ENCODE measurements at regions not wholly inside any gene's neighbourhood (a gene's known extent, or its start where the extent isn't known, plus 50 kb on each side); places are given as distances from the start of the nearest gene placed in this dataset.
A peak's percentile ranks its signal among the peaks of the same experiment; 100 is the strongest.

- no peak overlapping the region for H2AFZ ChIP-seq
- no peaks in the 10 kb centered on the region for H3K9me2 ChIP-seq (ENCODE audit: insufficient read depth)
- intact Hi-C loops (cut with micrococcal nuclease; ENCODE audit: unreplicated experiment) = no loop called here
- H3K27ac ChIP-seq = no peak overlapping the region
- CTCF ChIA-PET = no interaction called here
- H3K4me2 ChIP-seq = no peak overlapping the region
- TF ChIP-seq CTCF (conservative IDR thresholded peaks at IDR 0.05) = no peak
- no peak for TF ChIP-seq EZH2 (IDR thresholded peaks at IDR 0.05; ENCODE audit: low read depth)
- H3K4me1 ChIP-seq (replicated peaks; ENCODE audit: insufficient read depth) = peaks cover 3% of the 10 kb centered on the region; the same call in 1 of the 2 replicates
- H4K20me1 ChIP-seq (ENCODE audit: insufficient read depth) = no peaks in the 10 kb centered on the region
- no peaks in the 10 kb centered on the region for H3K27me3 ChIP-seq (ENCODE audit: insufficient read depth, low read depth)
- no TSS peak for BruUV-seq (replicated peaks)
- no peaks in the 10 kb centered on the region for H3F3A ChIP-seq (ENCODE audit: insufficient read depth, low read depth)
- H3K79me2 ChIP-seq (ENCODE audit: low read depth) = no peaks in the 10 kb centered on the region
- H3K9me3 ChIP-seq (ENCODE audit: insufficient read depth, low read depth) = no peaks in the 10 kb centered on the region
- no peak overlapping the region for H3K4me3 ChIP-seq
- no peaks in the 10 kb centered on the region for H3K36me3 ChIP-seq (ENCODE audit: low read depth)
- POLR2A ChIA-PET (ENCODE audit: unreplicated experiment) = no interaction called here
- DNase-seq = no peak
Measured at GRCh38 chr3:59372346-59372745, 322.5 kb upstream of the CFAP20DC start.

DNA sequence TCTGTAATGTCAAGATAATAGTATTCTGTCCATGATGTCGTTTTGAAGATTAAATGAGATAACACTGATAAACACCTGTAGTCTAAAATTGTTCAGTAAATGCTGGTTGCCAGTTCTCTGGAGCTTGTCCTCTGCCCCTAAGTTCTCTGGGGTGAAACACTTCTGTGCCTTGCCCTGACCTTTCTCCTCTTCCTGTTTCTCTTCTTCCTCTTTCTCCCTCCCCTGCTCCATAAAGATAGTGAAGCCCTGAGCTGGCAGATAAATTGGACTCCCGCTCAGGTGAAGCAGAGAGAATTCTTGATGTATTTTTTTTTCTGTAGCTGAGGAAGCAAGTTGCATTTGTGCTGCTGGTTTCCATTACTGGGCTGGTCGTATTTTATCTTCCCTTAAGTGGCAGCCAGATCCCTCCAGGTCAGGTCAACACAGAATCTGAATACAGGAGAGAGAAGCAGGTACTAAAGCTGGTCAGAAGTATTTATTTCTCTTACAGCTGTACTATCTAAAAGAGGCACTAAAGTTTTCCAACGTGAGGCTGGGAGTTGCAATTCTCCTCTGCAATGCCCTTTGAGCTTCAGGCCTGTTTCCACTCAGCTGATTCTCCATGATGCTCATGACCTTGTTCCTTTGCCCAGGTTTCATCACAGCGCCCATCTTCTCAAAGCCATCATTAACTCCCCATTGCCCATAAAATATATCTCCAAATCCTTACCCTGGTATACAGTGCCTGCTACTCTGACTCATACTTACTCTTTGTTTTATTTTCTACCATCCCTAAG lies 319.3 kb upstream of the CFAP20DC start:
- ChIA-PET CTCF (no interaction called here), POLR2A (ENCODE audit: unreplicated experiment) (no interaction called here)
- no peak for DNase-seq
- no peak overlapping the region for H2AFZ ChIP-seq
- BruUV-seq (replicated peaks) = no TSS peak
- no peaks in the 10 kb centered on the region for H3K9me2 ChIP-seq (ENCODE audit: insufficient read depth)
- TF ChIP-seq CTCF (conservative IDR thresholded peaks at IDR 0.05) (no peak), EZH2 (IDR thresholded peaks at IDR 0.05; ENCODE audit: low read depth) (no peak)
- peaks cover 5% of the 10 kb centered on the region; the same call in 1 of the 2 replicates for H3K4me1 ChIP-seq (replicated peaks; ENCODE audit: insufficient read depth)
- H3K36me3 ChIP-seq (ENCODE audit: low read depth) = no peaks in the 10 kb centered on the region
- no peak overlapping the region for H3K27ac ChIP-seq
- no peaks in the 10 kb centered on the region for H3K79me2 ChIP-seq (ENCODE audit: low read depth)
- no peak overlapping the region for H3K4me2 ChIP-seq
- no peaks in the 10 kb centered on the region; the same call in 1 of the 2 replicates for H3K9me3 ChIP-seq (ENCODE audit: insufficient read depth, low read depth)
- intact Hi-C loops (cut with micrococcal nuclease; ENCODE audit: unreplicated experiment) = loop anchor here (5.0 kb wide), 1 partner anchor 807 kb away; no protein-coding TSS in a partner anchor
- no peak overlapping the region for H3K4me3 ChIP-seq
- H3F3A ChIP-seq (ENCODE audit: insufficient read depth, low read depth) = no peaks in the 10 kb centered on the region
- no peaks in the 10 kb centered on the region for H4K20me1 ChIP-seq (ENCODE audit: insufficient read depth)
- no peaks in the 10 kb centered on the region for H3K27me3 ChIP-seq (ENCODE audit: insufficient read depth, low read depth)

GRCh38 chr3:59367150-59367549 lies 317.3 kb upstream of the CFAP20DC start:
- CTCF ChIA-PET = no interaction called here
- H3K9me2 ChIP-seq (ENCODE audit: insufficient read depth) = no peaks in the 10 kb centered on the region
- H3K4me2 ChIP-seq = no peak overlapping the region
- no peaks in the 10 kb centered on the region for H3K36me3 ChIP-seq (ENCODE audit: low read depth)
- peak in 1 of 2 experiments; percentile 3 for DNase-seq
- no peak overlapping the region for H2AFZ ChIP-seq
- H3K4me1 ChIP-seq (replicated peaks; ENCODE audit: insufficient read depth) = peaks cover 5% of the 10 kb centered on the region; the same call in 1 of the 2 replicates
- POLR2A ChIA-PET (ENCODE audit: unreplicated experiment) = interaction anchor here (0.6 kb wide), 1 partner anchor 41 kb away, joined by 3 read pairs; no protein-coding TSS in a partner anchor
- no peaks in the 10 kb centered on the region for H3K27me3 ChIP-seq (ENCODE audit: insufficient read depth, low read depth)
- no peak overlapping the region for H3K4me3 ChIP-seq
- H4K20me1 ChIP-seq (ENCODE audit: insufficient read depth) = no peaks in the 10 kb centered on the region
- no peaks in the 10 kb centered on the region for H3K79me2 ChIP-seq (ENCODE audit: low read depth)
- no peaks in the 10 kb centered on the region for H3F3A ChIP-seq (ENCODE audit: insufficient read depth, low read depth)
- H3K9me3 ChIP-seq (ENCODE audit: insufficient read depth, low read depth) = no peaks in the 10 kb centered on the region; the same call in 1 of the 2 replicates
- no peak overlapping the region for H3K27ac ChIP-seq
- intact Hi-C loops (cut with micrococcal nuclease; ENCODE audit: unreplicated experiment) = loop anchor here (5.0 kb wide), 1 partner anchor 805 kb away; no protein-coding TSS in a partner anchor
- TF ChIP-seq CTCF (conservative IDR thresholded peaks at IDR 0.05) = no peak
- no peak for TF ChIP-seq EZH2 (IDR thresholded peaks at IDR 0.05; ENCODE audit: low read depth)
- no TSS peak for BruUV-seq (replicated peaks)

Data from PC-9 (cell line).